ENCODE measurements at regions not wholly inside any gene's neighbourhood (a gene's known extent, or its start where the extent isn't known, plus 50 kb on each side); places are given as distances from the start of the nearest gene placed in this dataset.

DNA sequence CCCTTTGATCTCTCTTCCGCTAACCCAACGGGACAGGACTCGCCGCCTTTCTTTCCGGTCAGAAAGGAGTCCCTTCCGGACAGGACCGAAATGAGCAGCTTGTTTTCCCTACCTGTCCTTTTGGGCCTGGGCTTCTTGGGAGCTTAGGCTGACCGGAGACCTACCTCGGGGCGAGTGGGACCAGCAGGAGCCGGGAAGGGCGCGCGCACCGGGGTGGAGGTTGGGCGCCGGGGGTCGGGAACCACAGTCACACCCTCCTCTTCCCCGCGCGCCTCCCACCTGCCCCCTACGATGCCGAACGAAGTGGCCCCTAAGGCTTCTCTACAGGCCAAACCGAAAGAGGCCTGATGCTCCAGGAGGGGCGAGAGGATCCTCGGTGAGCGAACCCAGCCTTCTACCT is 95.2 kb downstream of the PRKAB2 start:
- TF ChIP-seq, protein P1, sequence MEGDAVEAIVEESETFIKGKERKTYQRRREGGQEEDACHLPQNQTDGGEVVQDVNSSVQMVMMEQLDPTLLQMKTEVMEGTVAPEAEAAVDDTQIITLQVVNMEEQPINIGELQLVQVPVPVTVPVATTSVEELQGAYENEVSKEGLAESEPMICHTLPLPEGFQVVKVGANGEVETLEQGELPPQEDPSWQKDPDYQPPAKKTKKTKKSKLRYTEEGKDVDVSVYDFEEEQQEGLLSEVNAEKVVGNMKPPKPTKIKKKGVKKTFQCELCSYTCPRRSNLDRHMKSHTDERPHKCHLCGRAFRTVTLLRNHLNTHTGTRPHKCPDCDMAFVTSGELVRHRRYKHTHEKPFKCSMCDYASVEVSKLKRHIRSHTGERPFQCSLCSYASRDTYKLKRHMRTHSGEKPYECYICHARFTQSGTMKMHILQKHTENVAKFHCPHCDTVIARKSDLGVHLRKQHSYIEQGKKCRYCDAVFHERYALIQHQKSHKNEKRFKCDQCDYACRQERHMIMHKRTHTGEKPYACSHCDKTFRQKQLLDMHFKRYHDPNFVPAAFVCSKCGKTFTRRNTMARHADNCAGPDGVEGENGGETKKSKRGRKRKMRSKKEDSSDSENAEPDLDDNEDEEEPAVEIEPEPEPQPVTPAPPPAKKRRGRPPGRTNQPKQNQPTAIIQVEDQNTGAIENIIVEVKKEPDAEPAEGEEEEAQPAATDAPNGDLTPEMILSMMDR (IDR thresholded peaks at IDR 0.05; ENCODE audit: low read length), result no peak
- TF ChIP-seq EZH2 (IDR thresholded peaks at IDR 0.05; ENCODE audit: borderline replicate concordance, low read length), result no peak

Data from OCI-LY1 (cell line).